H9 (cell line): ENCODE measurements at regions not wholly inside any gene's neighbourhood (a gene's known extent, or its start where the extent isn't known, plus 50 kb on each side); places are given as distances from the start of the nearest gene placed in this dataset.

ENCODE experiments used
- DNase-seq: peaks from one replicate; pipeline ENCODE4 v3.0.0-alpha.2; 2017
- H2AFZ ChIP-seq: one replicate; pipeline ENCODE4 v1.6.1; 2013; ENCODE audit warnings: mild to moderate bottlenecking, low read length, control low read depth, moderate library complexity
- H2AK5ac ChIP-seq: 2 replicates; pipeline ENCODE4 v1.6.1; 2013; ENCODE audit warnings: low read length, control low read depth, mixed read lengths; ENCODE audit not compliant: insufficient read length
- H2BK120ac ChIP-seq: one replicate; pipeline ENCODE4 v1.6.1; 2013; ENCODE audit warnings: low read depth, mild to moderate bottlenecking, low read length, control low read depth, inconsistent platforms; ENCODE audit not compliant: poor library complexity, severe bottlenecking
- H2BK12ac ChIP-seq: 2 replicates; pipeline ENCODE4 v1.6.1; 2013; ENCODE audit warnings: low read length, control low read depth, mixed read lengths, low read depth; ENCODE audit not compliant: insufficient read length
- H2BK15ac ChIP-seq: 2 replicates; pipeline ENCODE4 v1.6.1; 2013; ENCODE audit warnings: low read depth, low read length, control low read depth
- H2BK20ac ChIP-seq: one replicate; pipeline ENCODE4 v1.6.1; 2013; ENCODE audit warnings: low read depth, mild to moderate bottlenecking, low read length, control low read depth, inconsistent platforms; ENCODE audit not compliant: poor library complexity, severe bottlenecking
- H2BK5ac ChIP-seq: 2 replicates; pipeline ENCODE4 v1.6.1; 2013; ENCODE audit warnings: low read length, control low read depth, mixed read lengths; ENCODE audit not compliant: insufficient read length
- H3K14ac ChIP-seq: 2 replicates; pipeline ENCODE4 v1.6.1; 2013; ENCODE audit warnings: low read length, control low read depth; ENCODE audit not compliant: insufficient read depth
- H3K18ac ChIP-seq: 2 replicates; pipeline ENCODE4 v1.6.1; 2013; ENCODE audit warnings: low read depth, mild to moderate bottlenecking, mixed read lengths, low read length, control low read depth; ENCODE audit not compliant: insufficient read length
- H3K23ac ChIP-seq: 2 replicates; pipeline ENCODE4 v1.6.1; 2013; ENCODE audit warnings: low read length, control low read depth, mixed read lengths, low read depth; ENCODE audit not compliant: insufficient read length
- H3K23me2 ChIP-seq: 2 replicates; pipeline ENCODE4 v1.6.1; 2013; ENCODE audit warnings: low read depth, mild to moderate bottlenecking, mixed read lengths, low read length, control low read depth; ENCODE audit not compliant: insufficient read length, poor library complexity, severe bottlenecking
- H3K27ac ChIP-seq: 2 replicates; pipeline ENCODE4 v1.5.1; 2013; ENCODE audit warnings: low read length, control low read depth, mixed read lengths, low read depth; ENCODE audit not compliant: insufficient read length
- H3K27me3 ChIP-seq: 2 replicates; pipeline ENCODE4 v1.6.1; 2013; ENCODE audit warnings: low read length, control low read depth, inconsistent platforms; ENCODE audit not compliant: insufficient read depth
- H3K4ac ChIP-seq: 2 replicates; pipeline ENCODE4 v1.6.1; 2013; ENCODE audit warnings: low read depth, mild to moderate bottlenecking, control low read depth, inconsistent platforms, low read length, moderate library complexity
- H3K4me1 ChIP-seq: 2 replicates; pipeline ENCODE4 v1.6.1; 2013; ENCODE audit warnings: low read length, control low read depth, inconsistent platforms; ENCODE audit not compliant: insufficient read depth
- H3K4me2 ChIP-seq: 2 replicates; pipeline ENCODE4 v1.6.1; 2013; ENCODE audit warnings: low read length, control low read depth, mixed read lengths; ENCODE audit not compliant: insufficient read length, insufficient read depth
- H3K56ac ChIP-seq: 2 replicates; pipeline ENCODE4 v1.6.1; 2013; ENCODE audit warnings: low read depth, mild to moderate bottlenecking, mixed read lengths, low read length, control low read depth; ENCODE audit not compliant: insufficient read length
- H3K79me1 ChIP-seq: 2 replicates; pipeline ENCODE4 v1.6.1; 2013; ENCODE audit warnings: low read depth, mild to moderate bottlenecking, moderate library complexity, low read length, control low read depth, inconsistent platforms; ENCODE audit not compliant: insufficient read depth, poor library complexity, severe bottlenecking
- H3K79me2 ChIP-seq: 2 replicates; pipeline ENCODE4 v1.6.1; 2013; ENCODE audit warnings: low read length, control low read depth, inconsistent platforms; ENCODE audit not compliant: insufficient read depth
- H3K9ac ChIP-seq: 2 replicates; pipeline ENCODE4 v1.6.1; 2013; ENCODE audit warnings: low read length, control low read depth, mixed read lengths; ENCODE audit not compliant: insufficient read length; ENCODE audit errors: extremely low read depth
- H3K9me3 ChIP-seq: one replicate; pipeline ENCODE4 v1.6.1; 2013; ENCODE audit warnings: low read depth, low read length, inconsistent platforms; ENCODE audit not compliant: control insufficient read depth
- H3T11ph ChIP-seq: one replicate; pipeline ENCODE4 v1.6.1; 2013; ENCODE audit warnings: mild to moderate bottlenecking, low read length, control low read depth, inconsistent platforms
- H4K20me1 ChIP-seq: one replicate; pipeline ENCODE4 v1.6.1; 2013; ENCODE audit not compliant: control insufficient read depth, insufficient read length, insufficient read depth
- H4K5ac ChIP-seq: 2 replicates; pipeline ENCODE4 v1.6.1; 2013; ENCODE audit warnings: low read depth, mild to moderate bottlenecking, mixed read lengths, low read length, control low read depth; ENCODE audit not compliant: insufficient read length
- H4K8ac ChIP-seq: replicated peaks from 2 replicates; pipeline ENCODE4 v1.6.1; 2013; ENCODE audit warnings: low read length, control low read depth, mixed read lengths, low read depth; ENCODE audit not compliant: insufficient read length
- H4K91ac ChIP-seq: 2 replicates; pipeline ENCODE4 v1.6.1; 2013; ENCODE audit warnings: low read depth, mild to moderate bottlenecking, moderate library complexity, mixed read lengths, low read length, control low read depth; ENCODE audit not compliant: insufficient read length
- H3K27ac Mint-ChIP-seq, 3 experiments: 2 replicates in 2 of 3; 3 replicates in 1 of 3; pipeline ENCODE4 v1.8.0; 2020 to 2021; ENCODE audit warnings: mixed read lengths in 3 of 3, mild to moderate bottlenecking in 1 of 3, moderate library complexity in 1 of 3
- H3K27me3 Mint-ChIP-seq: 2 replicates; pipeline ENCODE4 v1.8.0; 2021; ENCODE audit warnings: low read depth, mild to moderate bottlenecking, moderate library complexity, mixed read lengths
- H3K36me3 Mint-ChIP-seq, 3 experiments: 2 replicates in 2 of 3; 3 replicates in 1 of 3; pipeline ENCODE4 v1.8.0; 2020 to 2021; ENCODE audit warnings: low read depth in 3 of 3, mixed read lengths in 3 of 3; ENCODE audit not compliant: insufficient read depth in 1 of 3
- H3K4me1 Mint-ChIP-seq, 2 experiments: 2 replicates each; pipeline ENCODE4 v1.8.0; 2020; ENCODE audit warnings: mixed read lengths in 2 of 2
- H3K4me3 Mint-ChIP-seq, 2 experiments: 2 replicates in 1 of 2; 3 replicates in 1 of 2; pipeline ENCODE4 v1.8.0; 2020 to 2021; ENCODE audit warnings: mild to moderate bottlenecking in 2 of 2, mixed read lengths in 2 of 2, moderate library complexity in 1 of 2
- H3K9me3 Mint-ChIP-seq, 2 experiments: 2 replicates in 1 of 2; 3 replicates in 1 of 2; pipeline ENCODE4 v1.8.0; 2020; ENCODE audit warnings: mild to moderate bottlenecking in 2 of 2, mixed read lengths in 2 of 2, moderate library complexity in 1 of 2
- WGBS: extraction: QIAGEN DNeasy Blood & Tissue Kit; methylation state at CpG from one replicate; pipeline ENCODE4 v1.1.7; 2013; ENCODE audit warnings: missing lambda C conversion rate, low lambda C conversion rate, mixed read lengths; ENCODE audit not compliant: insufficient read length; ENCODE audit errors: extremely low coverage; 5-methylcytosine and 5-hydroxymethylcytosine counted together
- TF ChIP-seq, protein P1 (sequence below): fragments of 200-600 bp; sonication (generic); conservative IDR thresholded peaks from 3 replicates; pipeline ENCODE4 v1.8.0; 2021; ENCODE audit warnings: antibody characterized with exemption, mild to moderate bottlenecking

DNA sequence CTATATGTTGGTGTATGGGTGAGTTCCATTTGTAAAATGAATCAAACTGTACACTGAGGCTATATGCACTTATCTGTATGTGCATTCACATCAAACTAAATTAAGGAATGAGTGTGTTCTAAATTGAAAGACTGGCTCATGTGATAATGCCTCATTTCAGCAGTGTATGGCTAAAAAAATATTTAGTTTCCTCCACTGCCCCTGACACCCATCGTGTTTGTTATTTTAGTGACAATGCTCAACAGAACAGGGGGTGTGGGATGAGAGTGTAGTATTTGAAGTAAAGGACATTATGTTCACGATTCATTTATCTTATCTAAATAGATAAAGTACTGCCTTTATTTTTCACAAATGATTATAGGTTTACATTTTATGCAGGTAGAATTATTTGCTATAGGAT lies 301.1 kb upstream of the ARPP21 start:
- WGBS: no CpG with 5 or more reads among the region's 2 CpGs

More for the DNA sequence above, 301.1 kb upstream of the ARPP21 start:
- no peaks in the 10 kb centered on the region for H3K9me3 ChIP-seq
- no peak overlapping the region for H2BK12ac ChIP-seq
- no peak overlapping the region for H3K18ac ChIP-seq
- H3K14ac ChIP-seq: no peak overlapping the region
- H4K20me1 ChIP-seq: no peaks in the 10 kb centered on the region
- no peak overlapping the region for H3K9ac ChIP-seq
- H3K4me1 ChIP-seq: no peaks in the 10 kb centered on the region
- H3T11ph ChIP-seq: no peak overlapping the region
- no peak overlapping the region for H2BK5ac ChIP-seq
- no peak overlapping the region for H4K5ac ChIP-seq
- no peaks in the 10 kb centered on the region for H3K79me2 ChIP-seq
- H3K4me2 ChIP-seq: no peak overlapping the region
- no peaks in the 10 kb centered on the region; a peak in 1 of 4 replicates for H3K4me1 Mint-ChIP-seq
- H3K23ac ChIP-seq: no peak overlapping the region
- no peak overlapping the region for H3K4me3 Mint-ChIP-seq
- no peaks in the 10 kb centered on the region for H3K79me1 ChIP-seq
- H2AFZ ChIP-seq: no peak overlapping the region
- no peak overlapping the region for H3K27ac ChIP-seq
- H3K27me3 Mint-ChIP-seq: no peaks in the 10 kb centered on the region
- H3K9me3 Mint-ChIP-seq: no peaks in the 10 kb centered on the region
- H2BK20ac ChIP-seq: no peak overlapping the region
- H3K4ac ChIP-seq: no peak overlapping the region
- H2BK120ac ChIP-seq: no peak overlapping the region
- H3K56ac ChIP-seq: no peak overlapping the region
- H2BK15ac ChIP-seq: no peak overlapping the region
- no peak for DNase-seq
- H3K27me3 ChIP-seq: no peaks in the 10 kb centered on the region
- TF ChIP-seq, protein P1, sequence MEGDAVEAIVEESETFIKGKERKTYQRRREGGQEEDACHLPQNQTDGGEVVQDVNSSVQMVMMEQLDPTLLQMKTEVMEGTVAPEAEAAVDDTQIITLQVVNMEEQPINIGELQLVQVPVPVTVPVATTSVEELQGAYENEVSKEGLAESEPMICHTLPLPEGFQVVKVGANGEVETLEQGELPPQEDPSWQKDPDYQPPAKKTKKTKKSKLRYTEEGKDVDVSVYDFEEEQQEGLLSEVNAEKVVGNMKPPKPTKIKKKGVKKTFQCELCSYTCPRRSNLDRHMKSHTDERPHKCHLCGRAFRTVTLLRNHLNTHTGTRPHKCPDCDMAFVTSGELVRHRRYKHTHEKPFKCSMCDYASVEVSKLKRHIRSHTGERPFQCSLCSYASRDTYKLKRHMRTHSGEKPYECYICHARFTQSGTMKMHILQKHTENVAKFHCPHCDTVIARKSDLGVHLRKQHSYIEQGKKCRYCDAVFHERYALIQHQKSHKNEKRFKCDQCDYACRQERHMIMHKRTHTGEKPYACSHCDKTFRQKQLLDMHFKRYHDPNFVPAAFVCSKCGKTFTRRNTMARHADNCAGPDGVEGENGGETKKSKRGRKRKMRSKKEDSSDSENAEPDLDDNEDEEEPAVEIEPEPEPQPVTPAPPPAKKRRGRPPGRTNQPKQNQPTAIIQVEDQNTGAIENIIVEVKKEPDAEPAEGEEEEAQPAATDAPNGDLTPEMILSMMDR: no peak
- H3K27ac Mint-ChIP-seq: no peak overlapping the region
- H3K36me3 Mint-ChIP-seq: no peaks in the 10 kb centered on the region
- H2AK5ac ChIP-seq: no peak overlapping the region
- H4K8ac ChIP-seq: no peak overlapping the region
- no peaks in the 10 kb centered on the region for H3K23me2 ChIP-seq
- no peak overlapping the region for H4K91ac ChIP-seq
